CD4-positive, CD25-positive, alpha-beta regulatory T cell (primary cell): ENCODE measurements at regions not wholly inside any gene's neighbourhood (a gene's known extent, or its start where the extent isn't known, plus 50 kb on each side); places are given as distances from the start of the nearest gene placed in this dataset.

ENCODE experiments used
- ATAC-seq, 2 donors: fragments of 150-1000 bp; cut with Tn5 transposase; one replicate each; pipeline ENCODE4 v1.10.0; 2021; ENCODE audit warnings: low read depth in 2 of 2, moderate number of reproducible peaks in 2 of 2, moderate library complexity in 1 of 2
- DNase-seq, 3 donors: peaks; one replicate each; pipeline versions ENCODE4 v3.0.0 to v3.0.0-alpha.2; 2012 to 2022; ENCODE audit warnings: mixed read lengths in 1 of 3
- H3K27ac ChIP-seq: one replicate; pipeline ENCODE4 v1.7.0; 2013; ENCODE audit warnings: mild to moderate bottlenecking, low read length; ENCODE audit not compliant: insufficient read depth, poor library complexity, severe bottlenecking
- H3K27me3 ChIP-seq: one replicate; pipeline ENCODE4 v1.7.0; 2013; ENCODE audit warnings: low read length; ENCODE audit not compliant: control insufficient read depth, insufficient read depth
- H3K36me3 ChIP-seq: one replicate; pipeline ENCODE4 v1.7.0; 2013; ENCODE audit warnings: mild to moderate bottlenecking, low read length, moderate library complexity; ENCODE audit not compliant: control insufficient read depth, insufficient read depth
- H3K4me1 ChIP-seq: 2 replicates; pipeline ENCODE4 v1.7.0; 2013; ENCODE audit warnings: mild to moderate bottlenecking, low read length; ENCODE audit not compliant: insufficient read depth, control insufficient read depth, poor library complexity, severe bottlenecking
- H3K4me3 ChIP-seq: one replicate; pipeline ENCODE4 v1.7.0; 2013; ENCODE audit warnings: low read depth, mild to moderate bottlenecking, low read length, moderate library complexity
- H3K9me3 ChIP-seq, 2 experiments: 1 replicate in 1 of 2; 2 replicates in 1 of 2; pipeline ENCODE4 v1.7.0; 2013; ENCODE audit warnings: low read length in 2 of 2, mild to moderate bottlenecking in 1 of 2, moderate library complexity in 1 of 2; ENCODE audit not compliant: control insufficient read depth in 2 of 2
- H3K27ac Mint-ChIP-seq, 3 donors: one replicate each; pipeline ENCODE4 v1.8.0; 2020 to 2022; ENCODE audit warnings: mild to moderate bottlenecking in 3 of 3, mixed read lengths in 3 of 3, moderate library complexity in 2 of 3
- H3K27me3 Mint-ChIP-seq: one replicate; pipeline ENCODE4 v1.8.0; 2022; ENCODE audit warnings: mild to moderate bottlenecking, mixed read lengths
- H3K36me3 Mint-ChIP-seq: one replicate; pipeline ENCODE4 v1.8.0; 2020; ENCODE audit warnings: mixed read lengths
- H3K4me1 Mint-ChIP-seq, 4 donors: one replicate each; pipeline ENCODE4 v1.8.0; 2020 to 2022; ENCODE audit warnings: mixed read lengths in 4 of 4, mild to moderate bottlenecking in 1 of 4
- H3K4me3 Mint-ChIP-seq, 4 donors: one replicate each; pipeline ENCODE4 v1.8.0; 2020 to 2022; ENCODE audit warnings: mild to moderate bottlenecking in 4 of 4, mixed read lengths in 4 of 4, moderate library complexity in 3 of 4
- H3K9me3 Mint-ChIP-seq, 7 donors: one replicate each; pipeline ENCODE4 v1.8.0; 2020 to 2022; ENCODE audit warnings: mixed read lengths in 7 of 7, mild to moderate bottlenecking in 3 of 7, moderate library complexity in 2 of 7

DNA sequence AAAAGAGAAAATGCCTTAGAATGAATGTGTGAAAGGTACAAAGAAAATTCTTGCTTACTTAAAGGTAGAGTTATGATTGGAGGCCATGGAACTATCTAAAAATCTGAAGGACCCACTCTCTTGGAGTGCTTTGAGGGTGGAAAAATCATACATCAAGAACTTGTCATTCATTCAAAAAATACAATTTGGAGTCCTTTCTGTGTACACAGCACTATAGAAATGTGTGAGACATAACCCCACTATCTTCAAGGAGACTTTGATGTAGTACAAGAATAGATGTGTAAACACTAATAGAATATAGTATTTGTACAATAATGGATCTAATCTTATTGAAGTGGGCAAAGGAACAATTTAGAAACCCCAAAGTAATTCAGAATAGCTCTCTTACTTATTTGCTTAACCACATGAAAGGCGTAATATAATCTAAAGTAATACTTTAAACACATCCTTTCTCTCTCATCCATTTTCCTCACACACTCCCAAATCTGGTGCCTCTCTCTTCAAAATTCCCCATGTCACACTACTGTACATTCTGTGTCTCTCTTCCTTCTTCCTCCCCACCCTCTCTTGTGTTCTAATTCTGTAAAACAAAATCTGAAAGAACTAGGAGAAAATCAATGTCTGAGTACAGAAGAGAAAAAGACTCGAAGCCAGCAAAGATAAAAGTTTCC is 166.7 kb downstream of the DNAJB9 start:
- no peak overlapping the region for H3K4me3 Mint-ChIP-seq
- Histone ChIP-seq H3K4me1 (no peaks in the 10 kb centered on the region), H3K9me3 (no peaks in the 10 kb centered on the region), H3K36me3 (no peaks in the 10 kb centered on the region), H3K4me3 (no peak overlapping the region), H3K27ac (no peak overlapping the region), H3K27me3 (no peaks in the 10 kb centered on the region)
- H3K9me3 Mint-ChIP-seq: peaks cover 0 to 5% (median 0%) of the 10 kb centered on the region in 7 donors
- DNase-seq (no peak), ATAC-seq (no peak)
- no peak overlapping the region for H3K27ac Mint-ChIP-seq
- no peaks in the 10 kb centered on the region for H3K4me1 Mint-ChIP-seq
- H3K27me3 Mint-ChIP-seq: peaks cover 4% of the 10 kb centered on the region
- no peaks in the 10 kb centered on the region for H3K36me3 Mint-ChIP-seq

DNA sequence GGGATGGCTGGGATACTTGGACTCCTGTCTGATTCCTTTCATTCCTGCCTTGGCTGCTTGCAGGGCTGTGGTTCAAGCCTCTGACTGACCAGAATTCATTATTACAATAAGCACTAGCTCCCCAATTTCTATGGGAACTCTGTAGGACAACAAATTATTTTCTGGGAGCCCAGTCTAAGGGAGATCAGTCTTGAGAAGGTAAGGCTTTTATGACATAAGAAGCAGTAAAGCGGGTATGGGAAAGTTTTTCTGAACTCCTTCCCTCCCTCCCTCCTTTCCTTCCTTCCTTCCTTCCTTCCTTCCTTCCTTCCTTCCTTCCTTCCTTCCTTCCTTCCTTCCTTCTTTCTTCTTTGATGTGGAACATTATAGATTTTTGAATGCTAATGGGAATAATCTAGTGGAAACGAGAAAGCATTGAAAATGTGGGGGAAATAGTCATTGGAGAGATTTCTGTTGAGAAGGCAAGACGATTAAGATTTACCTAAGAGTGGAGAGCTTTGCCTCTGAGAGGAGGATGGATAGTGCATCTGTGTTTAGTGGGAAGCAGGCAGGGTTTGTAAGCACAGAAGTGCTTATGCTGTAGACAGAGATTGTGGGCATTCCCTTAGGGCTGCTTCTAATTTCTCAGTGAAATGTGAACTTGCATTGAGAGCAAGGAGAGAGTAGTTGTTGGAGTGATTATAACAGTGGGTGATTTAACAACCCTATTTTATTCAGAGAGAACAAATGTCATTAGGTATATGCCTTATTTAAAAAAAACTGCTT is 201.5 kb downstream of the DNAJB9 start:
- Mint-ChIP-seq H3K27me3 (no peaks in the 10 kb centered on the region), H3K27ac (no peak overlapping the region), H3K4me1 (no peaks in the 10 kb centered on the region), H3K36me3 (no peaks in the 10 kb centered on the region), H3K4me3 (no peak overlapping the region), H3K9me3 (peaks cover 0 to 4% (median 0%) of the 10 kb centered on the region in 7 donors)
- ATAC-seq (no peak), DNase-seq (no peak)
- Histone ChIP-seq H3K27me3 (no peaks in the 10 kb centered on the region), H3K4me1 (no peaks in the 10 kb centered on the region), H3K9me3 (no peaks in the 10 kb centered on the region), H3K36me3 (no peaks in the 10 kb centered on the region), H3K27ac (no peak overlapping the region), H3K4me3 (no peak overlapping the region)

- no peak for ATAC-seq
- no peaks in the 10 kb centered on the region for H3K4me1 ChIP-seq
Measured at GRCh38 chr7:108771853-108772252, 202.2 kb downstream of the DNAJB9 start.

GRCh38 chr7:108777966-108778365 is 208.3 kb downstream of the DNAJB9 start:
- Mint-ChIP-seq H3K9me3 (peaks cover 0 to 5% (median 0%) of the 10 kb centered on the region in 7 donors), H3K27ac (no peak overlapping the region), H3K36me3 (no peaks in the 10 kb centered on the region), H3K4me3 (no peak overlapping the region), H3K4me1 (no peaks in the 10 kb centered on the region), H3K27me3 (no peaks in the 10 kb centered on the region)
- Histone ChIP-seq H3K27ac (no peak overlapping the region), H3K9me3 (no peaks in the 10 kb centered on the region), H3K27me3 (no peaks in the 10 kb centered on the region), H3K4me1 (no peaks in the 10 kb centered on the region), H3K36me3 (no peaks in the 10 kb centered on the region), H3K4me3 (no peak overlapping the region)
- ATAC-seq (no peak), DNase-seq (no peak)

More at GRCh38 chr7:108771853-108772252, 202.2 kb downstream of the DNAJB9 start:
- Mint-ChIP-seq H3K4me3 (no peak overlapping the region), H3K36me3 (no peaks in the 10 kb centered on the region), H3K27ac (no peak overlapping the region), H3K4me1 (no peaks in the 10 kb centered on the region), H3K9me3 (peaks cover 0 to 4% (median 0%) of the 10 kb centered on the region in 7 donors), H3K27me3 (no peaks in the 10 kb centered on the region)
- Histone ChIP-seq H3K4me3 (no peak overlapping the region), H3K27me3 (no peaks in the 10 kb centered on the region), H3K27ac (no peak overlapping the region), H3K9me3 (no peaks in the 10 kb centered on the region), H3K36me3 (no peaks in the 10 kb centered on the region)
- no peak for DNase-seq

DNA sequence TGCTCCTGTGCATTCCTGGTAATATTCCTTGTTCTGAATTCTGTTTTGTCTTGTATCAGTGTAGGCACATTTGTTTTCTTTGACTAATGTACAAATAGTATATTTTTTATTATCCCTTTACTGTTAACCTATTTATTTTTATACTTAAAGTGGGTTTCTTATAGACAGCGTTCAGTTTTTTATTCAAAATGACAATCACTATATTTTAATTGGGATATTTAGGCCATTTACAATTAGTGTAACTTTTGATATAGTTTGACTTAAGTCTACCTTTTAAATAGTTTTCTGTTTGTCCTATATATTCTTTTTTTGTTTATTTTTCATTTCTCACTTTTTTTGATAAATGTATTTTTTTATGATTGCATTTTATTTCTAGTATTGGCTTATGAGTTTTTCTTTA is 219.8 kb downstream of the DNAJB9 start:
- Histone ChIP-seq H3K9me3 (no peaks in the 10 kb centered on the region), H3K27ac (no peak overlapping the region), H3K4me1 (no peaks in the 10 kb centered on the region), H3K36me3 (no peaks in the 10 kb centered on the region), H3K4me3 (no peak overlapping the region), H3K27me3 (no peaks in the 10 kb centered on the region)
- peaks cover 4% of the 10 kb centered on the region for H3K27me3 Mint-ChIP-seq
- H3K36me3 Mint-ChIP-seq: no peaks in the 10 kb centered on the region
- H3K4me1 Mint-ChIP-seq: no peaks in the 10 kb centered on the region
- H3K9me3 Mint-ChIP-seq: peaks cover 0 to 11% (median 3%) of the 10 kb centered on the region in 7 donors
- H3K4me3 Mint-ChIP-seq: no peak overlapping the region
- DNase-seq (no peak), ATAC-seq (no peak)
- H3K27ac Mint-ChIP-seq: no peak overlapping the region

GRCh38 chr7:108794466-108794865 is 224.8 kb downstream of the DNAJB9 start:
- Histone ChIP-seq H3K4me3 (no peak overlapping the region), H3K4me1 (no peaks in the 10 kb centered on the region), H3K27ac (no peak overlapping the region), H3K27me3 (no peaks in the 10 kb centered on the region), H3K9me3 (no peaks in the 10 kb centered on the region), H3K36me3 (no peaks in the 10 kb centered on the region)
- Mint-ChIP-seq H3K36me3 (no peaks in the 10 kb centered on the region), H3K27ac (no peak overlapping the region), H3K9me3 (peaks cover 0 to 7% (median 5%) of the 10 kb centered on the region in 7 donors), H3K4me1 (no peaks in the 10 kb centered on the region), H3K4me3 (no peak overlapping the region), H3K27me3 (peaks cover 4% of the 10 kb centered on the region)
- ATAC-seq: no peak
- no peak for DNase-seq

DNA sequence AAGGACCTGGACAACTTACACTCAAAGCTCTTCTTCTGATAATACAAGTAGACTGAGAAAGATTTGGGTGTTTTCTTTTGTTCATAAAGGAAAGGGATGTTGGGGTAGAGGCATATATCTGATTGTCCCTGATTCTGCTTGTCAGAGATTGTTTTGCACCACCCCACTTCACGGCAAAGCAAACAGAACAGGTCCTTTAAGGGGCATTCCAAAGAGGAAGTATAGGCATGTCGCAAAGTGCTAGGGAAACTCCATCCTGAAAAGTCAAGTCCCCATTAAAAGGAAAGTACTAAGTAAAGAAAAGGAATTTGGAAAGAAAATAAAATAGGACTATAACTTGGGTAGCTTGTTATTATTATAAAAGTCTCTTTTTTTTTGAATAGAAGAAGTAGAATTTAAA is 233.0 kb downstream of the DNAJB9 start:
- ATAC-seq (no peak), DNase-seq (no peak)
- Histone ChIP-seq H3K9me3 (no peaks in the 10 kb centered on the region), H3K27ac (no peak overlapping the region), H3K4me3 (no peak overlapping the region), H3K4me1 (no peaks in the 10 kb centered on the region), H3K27me3 (no peaks in the 10 kb centered on the region), H3K36me3 (no peaks in the 10 kb centered on the region)
- Mint-ChIP-seq H3K4me1 (no peaks in the 10 kb centered on the region), H3K9me3 (peaks cover 0 to 13% (median 0%) of the 10 kb centered on the region in 7 donors), H3K4me3 (no peak overlapping the region), H3K36me3 (no peaks in the 10 kb centered on the region), H3K27ac (no peak overlapping the region), H3K27me3 (no peaks in the 10 kb centered on the region)
